ENCODE measurements at regions not wholly inside any gene's neighbourhood (a gene's known extent, or its start where the extent isn't known, plus 50 kb on each side); places are given as distances from the start of the nearest gene placed in this dataset.
"Not testable (repeated sequence)": the region's sequence is repeated elsewhere in the genome, so short reads cannot be mapped to it uniquely, and the experiment has no call there.

DNA sequence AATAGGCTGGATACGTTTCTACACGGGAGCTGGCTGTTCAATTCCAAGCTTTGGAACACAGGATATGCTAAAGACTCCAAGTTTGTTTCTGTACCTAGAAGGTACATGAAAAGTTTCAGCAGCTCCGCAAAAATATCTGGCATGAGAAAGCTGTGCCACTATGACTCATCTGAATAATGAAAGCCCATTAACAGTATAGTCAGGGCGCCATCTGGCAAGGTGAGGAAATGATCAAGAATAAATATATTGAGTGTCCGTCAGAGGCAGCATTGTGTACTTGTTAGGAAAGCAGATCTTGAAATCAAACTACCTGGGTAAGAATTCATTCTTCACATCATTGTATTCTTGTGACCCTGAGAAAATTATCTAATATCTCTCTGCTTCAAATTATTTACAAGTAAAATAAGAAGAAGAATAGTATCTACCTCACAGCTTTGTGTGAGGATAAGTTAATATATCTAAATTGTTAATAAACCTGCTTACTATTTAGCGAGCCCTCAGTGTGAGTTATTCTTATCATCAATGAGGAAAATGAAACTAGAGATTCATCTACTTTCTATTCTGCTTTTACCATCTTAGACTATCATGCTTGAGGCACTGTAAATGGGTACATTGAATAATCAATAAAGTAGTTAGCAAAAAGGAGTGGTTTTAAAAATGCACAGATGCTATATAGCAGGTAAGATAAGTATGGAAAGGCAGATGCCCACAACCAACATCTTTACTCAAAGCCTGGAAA is 53.5 kb downstream of the FSCB start:
- ATAC-seq: no peak

DNA sequence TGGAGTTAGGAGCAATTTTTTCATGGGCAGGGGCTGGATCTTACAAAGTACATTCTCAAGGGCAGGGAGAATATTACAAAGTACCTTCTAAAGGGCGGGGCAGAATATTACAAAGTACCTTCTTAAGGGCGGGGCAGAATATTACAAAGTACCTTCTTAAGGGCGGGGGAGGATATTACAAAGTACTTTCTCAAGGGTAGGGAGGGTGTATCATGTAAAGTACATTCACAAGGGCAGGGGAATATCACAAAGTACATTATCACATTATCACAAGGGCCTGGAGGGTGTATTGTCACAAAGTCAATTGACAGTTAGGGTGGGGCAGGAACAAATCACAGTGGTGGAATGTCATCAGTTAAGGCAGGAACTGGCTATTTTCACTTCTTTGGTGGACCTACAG is 56.9 kb downstream of the FSCB start:
- ATAC-seq: not testable (repeated sequence)

DNA sequence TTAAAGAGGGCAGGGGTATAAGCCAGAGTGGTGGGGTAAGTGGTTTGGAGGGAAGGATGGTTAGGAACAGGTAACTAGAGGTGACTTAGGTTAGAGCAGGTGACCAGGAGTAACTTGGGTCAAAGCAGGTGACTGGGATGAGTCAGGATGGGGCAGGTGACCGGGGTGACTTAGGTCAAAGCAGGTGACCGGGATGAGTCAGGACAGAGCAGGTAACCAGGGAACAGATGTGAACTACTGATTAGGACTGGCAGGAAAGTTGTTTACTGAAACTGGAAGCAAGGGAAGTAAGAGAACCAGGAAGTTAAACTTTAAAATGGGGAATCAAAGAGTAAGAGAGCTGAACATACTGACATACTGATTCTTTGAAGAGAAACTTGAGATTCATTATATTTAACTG is 57.4 kb downstream of the FSCB start:
- ATAC-seq: no peak

DNA sequence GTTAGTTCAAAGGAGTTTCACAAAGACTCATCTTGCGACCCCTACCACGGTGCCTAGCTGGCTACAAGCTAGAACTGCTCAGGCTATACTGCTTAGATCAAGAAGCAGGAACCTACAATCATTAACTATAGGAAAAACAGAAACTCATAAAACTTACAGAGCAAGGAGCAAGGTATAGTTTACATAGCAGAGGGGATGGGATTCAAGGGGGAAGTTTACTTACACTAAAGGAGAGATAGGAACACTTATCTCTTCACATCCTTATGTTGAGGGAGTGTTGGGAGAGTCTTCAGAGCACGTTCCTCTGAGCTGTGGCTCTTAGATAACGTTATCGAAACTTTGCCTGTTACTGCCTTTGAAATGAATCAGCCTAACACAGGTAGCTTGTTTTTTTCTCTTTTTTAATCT is 58.1 kb downstream of the FSCB start:
- no peak for ATAC-seq

DNA sequence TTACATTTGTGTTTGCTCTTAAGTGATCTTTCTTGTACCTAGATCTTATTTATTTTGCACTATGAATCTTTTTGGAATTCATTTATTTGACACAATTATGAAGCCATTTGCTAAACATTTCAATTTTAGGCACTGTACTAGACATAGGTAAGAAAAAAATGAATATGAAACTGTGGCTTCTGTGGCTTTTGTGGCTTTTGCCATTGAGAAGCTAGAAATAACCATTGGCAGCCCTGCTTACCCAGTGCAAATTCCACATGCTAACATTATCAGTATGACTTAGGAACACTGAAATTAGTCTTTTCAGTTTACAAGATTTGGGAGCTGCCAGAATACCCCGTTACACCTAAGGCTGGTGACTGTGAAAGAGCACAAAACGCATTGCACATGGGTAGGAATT is 60.1 kb downstream of the FSCB start:
- no peak for ATAC-seq

DNA sequence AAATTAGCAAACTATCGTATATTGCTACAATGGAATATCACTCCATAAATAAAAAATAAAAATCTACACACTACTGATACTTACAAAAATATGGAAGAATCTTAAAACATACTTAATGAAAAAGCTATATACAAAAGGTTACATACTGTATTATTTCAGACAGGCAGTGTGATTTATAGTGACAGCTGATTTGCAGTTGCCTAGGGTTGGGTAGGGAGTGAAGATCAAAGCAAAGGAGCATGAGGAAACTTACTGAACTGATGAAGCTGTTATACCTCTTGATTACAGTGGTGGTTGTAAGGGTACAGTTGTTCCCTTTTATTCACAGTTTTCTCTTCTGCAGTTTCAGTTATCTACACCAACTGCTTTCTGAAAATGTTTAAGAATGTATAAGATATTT is 62.6 kb downstream of the FSCB start:
- ATAC-seq: no peak

DNA sequence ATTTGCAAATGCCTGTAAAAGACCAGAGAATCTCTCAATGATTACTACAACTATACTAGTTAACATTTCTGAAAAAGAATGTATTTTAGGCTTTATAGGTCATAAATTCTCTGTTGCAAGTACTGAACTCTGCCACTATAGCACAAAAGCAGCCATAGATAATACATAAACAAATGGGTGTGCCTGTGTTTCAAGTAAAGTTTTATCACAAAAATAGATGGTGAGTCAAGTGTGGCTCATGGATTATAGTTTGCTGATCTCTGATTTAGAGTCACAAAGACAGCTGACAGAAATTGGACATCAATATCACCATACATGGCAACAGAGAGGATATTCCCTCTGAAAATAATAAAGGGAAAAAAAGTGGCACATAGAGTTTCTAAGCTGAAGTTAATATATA is 68.1 kb downstream of the FSCB start:
- no peak for ATAC-seq

DNA sequence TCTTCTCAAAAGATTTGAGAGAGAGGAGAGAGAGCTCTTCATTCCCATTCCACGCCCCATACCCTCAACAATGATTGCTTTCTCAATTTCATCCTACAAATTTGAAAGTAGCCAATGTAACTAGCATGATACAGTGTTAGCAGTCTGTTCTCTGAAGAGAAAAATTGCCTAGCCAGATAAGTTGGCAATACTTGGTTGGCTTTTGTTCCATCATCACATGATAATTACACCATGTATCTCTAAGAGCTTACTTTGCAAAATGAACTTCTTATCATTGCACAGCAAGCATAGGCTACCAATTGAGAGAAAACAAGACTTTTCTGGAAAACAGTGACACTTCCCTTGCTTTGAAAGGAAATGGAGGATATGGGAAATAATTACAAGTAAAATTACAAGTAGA is 68.9 kb downstream of the FSCB start:
- ATAC-seq: no peak

DNA sequence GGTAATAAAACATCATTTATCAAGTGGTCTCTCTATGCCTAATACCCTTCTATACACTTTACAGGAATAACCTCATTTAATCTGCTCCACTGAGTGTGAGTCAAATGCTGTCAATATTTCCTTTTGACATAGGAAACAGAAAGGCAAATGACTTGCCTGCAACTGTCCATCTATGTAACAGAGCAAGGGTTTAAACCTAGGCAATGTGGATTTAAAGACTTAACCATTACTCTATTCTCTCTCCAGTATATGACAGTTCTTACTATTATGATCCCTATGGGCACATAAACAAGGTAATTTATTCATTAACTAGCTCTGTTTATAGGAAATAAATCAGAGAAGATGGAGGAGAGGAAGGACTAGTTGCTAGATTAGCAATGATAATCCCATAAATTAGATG is 70.6 kb downstream of the FSCB start:
- no peak for ATAC-seq

DNA sequence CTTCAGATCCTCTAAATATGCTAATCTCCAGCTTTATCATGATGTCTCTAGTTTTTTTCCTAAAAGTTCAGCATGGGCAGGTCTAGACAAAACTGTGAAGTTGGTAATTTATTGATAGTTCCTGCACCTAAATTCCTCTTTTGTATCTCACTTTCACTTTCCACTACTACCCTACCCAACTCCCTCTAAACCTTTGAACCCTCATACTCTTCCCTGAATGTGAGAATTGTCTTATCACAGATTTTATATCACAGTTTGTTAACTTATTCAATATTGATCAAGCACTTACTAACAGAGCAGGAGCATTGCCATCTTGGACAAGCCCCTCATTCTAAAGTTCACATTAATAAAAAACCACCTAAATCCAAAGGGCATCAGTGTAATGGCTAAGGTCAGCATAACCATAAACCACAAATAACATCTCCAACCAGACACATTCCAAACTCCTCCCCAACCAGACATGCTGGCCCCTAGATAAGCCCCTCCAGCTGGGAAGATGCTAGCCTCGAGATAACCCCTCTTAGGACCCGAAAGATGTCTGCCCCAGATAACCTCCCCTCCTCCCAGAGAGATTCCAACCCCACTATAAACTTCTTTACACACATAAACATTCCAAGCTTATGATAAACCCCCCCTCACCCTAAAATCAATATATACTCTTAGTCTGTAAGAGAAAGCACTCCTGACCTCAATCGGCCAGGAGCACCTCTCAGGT is 78.7 kb downstream of the FSCB start:
- no peak for ATAC-seq

DNA sequence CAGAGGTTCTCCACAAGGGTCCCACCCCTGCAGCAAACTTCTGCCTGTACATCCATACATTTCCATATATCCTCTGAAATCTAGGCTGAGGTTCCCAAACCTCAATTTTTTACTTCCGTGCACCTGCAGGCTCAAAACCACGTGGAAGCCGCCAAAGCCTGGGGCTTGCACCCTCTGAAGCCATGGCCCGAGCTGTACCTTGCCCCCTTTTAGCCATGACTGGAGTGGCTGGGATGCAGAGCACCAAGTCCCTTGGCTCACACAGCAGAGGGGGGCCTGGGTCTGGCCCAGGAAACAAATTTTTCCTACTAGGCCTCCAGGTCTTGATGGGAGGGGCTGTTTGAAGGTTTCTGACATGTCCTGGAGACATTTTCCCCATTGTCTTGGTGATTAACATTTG is 84.4 kb downstream of the FSCB start:
- no peak for ATAC-seq

DNA sequence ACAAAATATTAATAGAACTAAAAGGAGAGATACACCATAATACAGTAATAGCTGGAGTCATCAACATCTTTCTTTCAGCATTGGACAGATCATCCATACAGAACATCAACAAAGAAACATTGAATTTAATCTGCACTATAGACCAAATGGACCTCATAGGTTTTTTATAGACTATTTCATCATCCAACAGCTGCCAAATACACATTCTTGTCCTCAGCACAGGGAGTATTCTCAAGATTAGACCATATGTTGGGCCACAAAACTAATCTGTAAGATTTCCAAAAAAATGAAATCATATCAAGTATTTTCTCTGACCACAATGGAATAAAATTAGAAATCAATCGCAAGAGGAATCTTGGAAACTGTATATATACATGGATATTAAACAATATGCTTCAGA is 86.9 kb downstream of the FSCB start:
- ATAC-seq: no peak

DNA sequence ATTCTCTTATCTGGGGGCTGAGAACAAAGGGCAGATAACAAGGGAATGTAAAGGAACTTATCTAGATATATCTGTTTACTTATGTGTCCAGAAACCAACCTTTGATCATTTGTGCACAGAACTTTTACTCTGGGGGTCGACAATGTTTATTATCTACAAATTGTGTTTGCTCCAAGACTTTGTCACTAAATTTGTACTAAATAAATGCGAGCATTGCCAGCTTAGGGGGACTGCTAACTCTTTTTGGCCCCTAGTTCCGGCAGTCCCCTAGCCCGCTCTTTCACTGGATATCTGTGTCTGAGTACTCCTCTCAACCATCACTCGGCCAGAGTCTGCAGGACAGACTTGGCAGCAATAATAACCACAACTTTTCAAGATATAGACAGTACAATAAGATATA is 88.2 kb downstream of the FSCB start:
- ATAC-seq: no peak

DNA sequence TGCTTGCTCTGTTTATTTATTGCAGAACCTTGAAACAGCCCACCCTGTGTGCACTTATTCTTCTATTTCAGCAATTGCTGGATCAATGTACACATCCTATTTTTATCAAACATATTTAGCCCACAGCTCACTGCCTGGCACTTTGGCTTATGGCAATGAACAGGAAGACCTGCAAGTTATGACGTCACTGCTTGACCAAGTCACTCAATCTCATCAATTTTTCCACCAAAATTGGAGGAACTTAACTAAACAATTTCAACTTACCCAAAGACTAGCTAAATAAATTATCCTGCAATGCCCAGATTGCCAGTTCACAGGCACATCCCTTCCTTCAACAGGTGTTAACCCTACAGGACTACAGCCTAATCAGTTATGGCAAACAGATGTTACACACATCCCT is 89.3 kb downstream of the FSCB start:
- ATAC-seq: no peak

DNA sequence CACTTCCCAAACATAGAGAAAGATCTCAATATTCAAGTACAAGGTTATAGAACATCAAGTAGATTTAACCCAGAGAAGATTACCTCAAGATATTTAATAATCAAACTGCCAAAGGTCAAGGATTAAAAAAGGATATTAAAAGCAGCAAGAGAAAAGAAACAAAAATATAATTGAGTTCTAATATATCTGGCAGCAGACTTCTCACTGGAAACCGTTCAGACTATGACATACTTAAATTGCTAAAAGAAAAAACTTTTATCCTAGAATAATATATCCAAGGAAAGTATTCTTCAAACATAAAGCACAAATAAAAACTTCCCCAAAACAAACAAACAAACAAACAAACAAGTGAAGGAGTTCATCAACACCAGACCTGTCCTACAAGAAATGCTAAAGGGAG is 92.4 kb downstream of the FSCB start:
- no peak for ATAC-seq

DNA sequence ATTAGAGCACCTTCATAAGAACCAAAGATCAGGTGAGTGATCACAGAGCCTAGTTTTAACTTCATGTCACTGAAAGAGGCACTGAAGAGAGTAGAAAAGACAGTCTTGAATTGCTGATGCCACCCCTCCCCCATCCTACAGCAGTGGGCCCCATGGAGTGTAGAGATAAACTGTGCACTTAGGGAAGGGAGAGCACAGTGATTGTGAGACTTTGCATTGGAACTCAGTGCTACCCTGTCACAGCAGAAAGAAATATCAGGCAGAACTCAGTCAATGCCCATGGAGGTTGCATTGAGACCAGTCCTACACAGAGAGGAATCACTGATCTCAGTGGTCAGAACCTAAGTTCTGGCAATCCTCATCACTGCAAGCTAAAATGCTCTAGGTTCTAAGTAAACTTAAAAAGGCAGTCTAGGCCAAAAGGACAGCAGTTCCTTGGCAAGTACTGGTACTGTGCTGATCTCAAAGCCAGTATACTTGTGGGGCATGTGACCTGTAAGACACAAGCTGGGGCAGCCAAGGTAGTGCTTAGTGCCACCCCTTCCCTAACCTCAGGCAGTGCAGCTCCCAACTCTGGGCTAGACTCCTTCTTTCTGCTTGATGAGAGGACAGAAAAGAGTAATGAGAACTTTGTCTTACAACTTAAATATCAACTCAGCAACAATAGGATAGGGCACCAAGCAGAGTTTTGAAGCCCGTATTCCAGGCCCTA is 94.1 kb downstream of the FSCB start:
- ATAC-seq: no peak

DNA sequence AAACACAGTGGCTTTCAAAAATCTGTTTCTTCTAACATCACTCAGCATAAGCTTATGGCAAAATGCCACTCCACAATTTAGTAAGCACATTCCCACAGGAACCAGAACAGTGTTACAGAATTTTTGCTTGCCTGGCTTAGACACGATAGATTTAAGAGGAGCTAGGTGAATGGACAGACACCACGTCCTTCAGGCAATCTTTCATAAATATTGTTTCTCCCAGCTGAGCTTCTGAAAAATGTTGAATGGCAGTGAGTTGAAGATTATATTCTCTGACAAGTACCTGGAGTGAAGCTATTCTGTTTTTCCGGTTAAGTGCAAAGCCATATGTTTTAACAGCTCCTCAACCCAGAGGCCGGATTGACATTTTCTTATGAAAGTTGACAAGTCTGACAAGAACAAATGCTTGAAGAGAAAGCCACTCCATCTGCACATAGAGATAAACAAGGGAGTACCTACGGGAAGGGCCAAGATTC is 102.0 kb downstream of the FSCB start:
- no peak for ATAC-seq

DNA sequence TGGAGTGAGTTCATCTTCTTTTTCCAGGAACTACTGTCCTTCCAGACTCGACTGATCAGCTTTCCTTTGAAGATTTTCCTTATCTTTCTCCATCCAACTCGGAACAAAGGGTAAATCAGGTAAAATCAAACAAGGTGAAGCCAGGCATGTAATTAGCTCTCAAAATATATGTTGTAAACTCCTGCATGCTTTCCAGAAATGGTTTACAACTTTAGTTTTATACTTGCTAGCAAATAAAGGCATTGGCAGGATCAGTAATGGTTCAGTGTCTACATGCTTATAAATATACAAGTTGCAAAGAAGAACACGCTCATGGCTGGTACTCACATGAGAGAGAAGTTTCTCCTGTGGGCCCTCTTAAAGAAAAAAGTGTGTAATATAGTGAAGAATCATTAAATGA is 102.5 kb downstream of the FSCB start:
- no peak for ATAC-seq

DNA sequence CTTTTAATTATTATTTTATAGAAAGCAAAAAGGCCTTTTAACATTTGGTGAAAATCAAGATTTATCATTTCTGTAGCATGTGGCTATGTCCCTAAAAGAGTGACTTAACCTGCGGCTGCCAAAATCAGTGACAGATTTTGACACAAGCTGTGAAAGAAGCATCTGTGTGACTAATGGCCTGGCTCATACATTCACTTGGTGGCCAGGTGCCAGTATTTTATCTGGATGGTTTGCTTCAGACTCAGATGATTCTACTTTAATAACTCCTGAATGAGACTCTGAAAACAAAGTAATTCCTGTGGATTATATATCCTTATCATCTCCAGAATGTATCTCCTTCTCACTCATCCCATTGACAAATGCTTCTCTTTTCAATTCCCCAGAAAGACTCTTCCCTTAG is 103.0 kb downstream of the FSCB start:
- ATAC-seq: no peak

DNA sequence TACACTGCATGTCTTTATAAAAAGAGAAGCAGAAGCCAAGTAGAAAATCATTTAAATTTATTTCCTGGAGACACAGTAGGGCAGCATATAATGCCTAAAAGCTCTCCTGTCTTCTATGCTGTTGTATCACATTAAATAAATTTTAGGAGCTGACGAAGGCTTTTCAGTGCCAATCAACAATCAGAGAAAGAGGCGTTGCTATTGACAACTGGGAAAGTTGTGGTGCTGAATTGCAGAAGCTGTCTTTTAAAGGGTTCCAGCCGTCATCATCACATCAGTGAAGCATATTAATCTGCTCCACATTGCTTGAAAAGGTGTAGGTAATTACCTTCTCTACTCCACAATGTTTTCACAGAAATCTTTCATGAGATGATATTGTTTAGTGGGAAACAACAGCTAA is 103.9 kb downstream of the FSCB start:
- ATAC-seq: no peak

DNA sequence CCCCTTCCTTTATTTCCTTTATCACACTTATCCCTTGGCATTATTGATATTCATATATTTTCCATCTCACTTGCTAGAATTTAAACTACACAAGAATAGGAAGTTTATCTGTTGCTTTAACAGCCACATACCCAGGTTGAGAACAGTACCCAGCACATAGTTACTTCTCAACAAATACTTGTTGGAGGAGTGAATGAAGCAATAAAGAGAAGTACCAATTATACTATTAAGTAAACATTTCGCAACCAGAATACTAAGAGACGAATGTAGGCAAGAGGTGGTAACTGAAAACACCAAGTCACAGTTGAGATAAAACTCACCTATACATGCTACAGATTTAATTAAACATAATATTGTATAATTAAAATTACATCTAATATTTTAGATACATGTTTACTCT is 110.9 kb downstream of the FSCB start:
- no peak for ATAC-seq

DNA sequence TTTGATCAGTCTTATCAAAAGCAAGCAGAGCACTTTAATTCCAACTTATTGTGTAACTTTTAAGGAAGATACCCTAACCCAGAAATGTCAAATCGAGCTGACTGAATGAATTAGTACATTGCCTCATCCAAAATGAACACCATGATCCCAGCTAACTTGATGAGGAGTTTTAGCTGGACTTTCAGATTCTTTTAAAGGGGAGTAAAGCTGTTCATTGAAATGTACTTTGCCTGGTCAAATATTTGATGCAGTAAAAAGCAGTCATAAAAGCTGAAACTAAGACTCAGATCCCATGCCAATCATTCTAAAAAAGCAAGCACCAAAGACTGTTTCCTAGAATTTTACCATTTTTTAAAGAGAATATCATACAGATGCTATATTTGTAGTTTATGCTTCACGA is 114.1 kb downstream of the FSCB start:
- no peak for ATAC-seq

DNA sequence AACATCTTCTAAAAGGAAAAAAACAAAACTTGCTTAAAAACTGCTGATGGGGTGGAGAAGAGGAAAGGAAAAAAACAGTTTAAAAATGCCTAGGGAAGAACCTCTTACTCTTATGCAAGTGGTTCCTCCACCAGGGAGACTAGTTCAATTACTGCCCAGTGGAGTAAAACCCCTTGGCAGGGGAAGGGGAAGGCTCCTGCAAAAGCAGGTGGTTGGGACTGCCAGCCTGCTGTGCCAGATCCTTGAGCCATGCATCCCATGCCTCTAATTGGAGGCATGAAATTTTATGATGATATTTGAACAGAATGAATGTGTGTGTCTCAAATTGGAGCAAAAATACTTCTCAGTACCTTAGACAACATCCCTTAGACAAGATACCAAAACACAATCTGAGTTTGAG is 118.8 kb downstream of the FSCB start:
- ATAC-seq: no peak

DNA sequence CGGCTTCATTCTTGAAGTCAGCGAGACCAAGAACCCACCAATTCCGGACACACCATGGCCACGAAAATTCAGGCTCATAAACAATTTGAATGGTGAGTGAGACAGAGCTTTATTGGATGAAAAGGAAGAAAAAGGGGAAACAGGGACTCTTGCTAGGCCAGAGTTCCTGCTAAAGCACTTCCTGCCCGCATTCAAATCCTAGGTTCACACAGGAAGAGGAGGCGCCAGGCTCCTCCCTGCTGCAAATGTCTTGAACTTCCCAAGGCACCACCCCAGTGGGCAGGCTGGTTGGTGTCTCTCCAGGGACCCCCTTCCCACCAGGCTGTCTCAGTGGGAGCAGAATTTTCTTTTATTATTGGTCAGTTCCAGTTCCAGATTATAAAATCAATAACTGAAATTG is 121.2 kb downstream of the FSCB start:
- ATAC-seq: no peak

Measured in activated CD4-positive, CD25-positive, alpha-beta regulatory T cell treated with anti-CD3 and anti-CD28 coated beads, Interleukin-2, amount 50 U/mL, for 24 hours (primary cell).